ENCODE measurements at regions not wholly inside any gene's neighbourhood (a gene's known extent, or its start where the extent isn't known, plus 50 kb on each side); places are given as distances from the start of the nearest gene placed in this dataset.
"Not testable (repeated sequence)": the region's sequence is repeated elsewhere in the genome, so short reads cannot be mapped to it uniquely, and the experiment has no call there.

DNA sequence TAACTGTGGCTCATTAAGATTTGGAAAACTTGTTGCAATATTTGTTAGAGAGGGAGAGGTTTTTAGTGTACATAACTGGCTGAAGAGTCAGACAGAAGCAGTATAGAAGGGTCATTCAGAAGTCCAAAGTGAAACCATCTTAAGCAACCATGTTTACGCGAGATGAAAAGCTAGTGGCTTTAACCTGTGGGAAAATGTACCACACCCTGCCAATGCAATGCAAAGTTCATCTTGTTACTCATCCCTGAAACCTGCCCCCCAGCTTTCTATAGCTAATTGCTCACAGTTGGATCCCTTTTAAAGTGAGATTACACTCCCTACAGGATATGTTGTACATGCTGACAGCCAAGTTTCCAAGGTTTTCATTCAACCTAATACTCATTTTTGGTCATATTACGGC, 96.7 kb upstream of the RAPGEF2 start:
- no peak for DNase-seq

DNA sequence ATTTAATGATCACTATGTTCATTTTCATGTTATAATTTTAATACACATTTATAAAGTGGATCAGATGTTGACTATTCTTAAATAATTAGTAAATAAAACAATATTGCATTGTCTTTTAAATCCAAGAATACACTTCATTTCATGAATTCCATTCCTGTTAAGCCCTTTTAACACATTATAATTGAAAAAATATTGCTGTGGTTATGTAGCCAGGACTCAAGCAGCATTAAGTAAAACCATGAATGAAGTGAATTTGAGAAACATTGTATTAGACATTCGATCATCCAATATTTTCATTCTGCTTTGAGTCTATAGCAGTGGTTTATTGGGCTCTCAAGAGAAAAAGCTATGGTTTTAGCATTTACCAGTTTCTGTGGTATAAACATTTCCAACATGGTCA, 94.2 kb upstream of the RAPGEF2 start:
- DNase-seq = no peak

DNA sequence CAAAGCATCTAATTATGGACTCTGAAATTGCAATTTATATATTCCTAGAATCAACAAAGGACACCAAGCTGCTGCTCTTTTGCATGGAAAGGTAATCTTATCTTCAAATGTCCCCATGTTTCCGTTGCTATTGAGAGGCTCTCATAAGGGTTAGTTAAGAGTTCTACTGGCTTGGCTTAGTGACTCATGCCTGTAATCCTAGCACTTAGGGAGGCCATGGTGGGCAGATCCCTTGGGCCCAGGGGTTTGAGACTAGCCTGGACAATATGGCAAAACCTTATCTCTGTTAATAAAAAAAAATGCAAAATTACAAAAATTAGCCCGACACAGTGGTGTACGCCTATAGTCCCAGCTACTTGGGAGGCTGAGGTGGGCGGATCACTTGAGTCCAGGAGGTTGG, 93.4 kb upstream of the RAPGEF2 start:
- DNase-seq = no peak

DNA sequence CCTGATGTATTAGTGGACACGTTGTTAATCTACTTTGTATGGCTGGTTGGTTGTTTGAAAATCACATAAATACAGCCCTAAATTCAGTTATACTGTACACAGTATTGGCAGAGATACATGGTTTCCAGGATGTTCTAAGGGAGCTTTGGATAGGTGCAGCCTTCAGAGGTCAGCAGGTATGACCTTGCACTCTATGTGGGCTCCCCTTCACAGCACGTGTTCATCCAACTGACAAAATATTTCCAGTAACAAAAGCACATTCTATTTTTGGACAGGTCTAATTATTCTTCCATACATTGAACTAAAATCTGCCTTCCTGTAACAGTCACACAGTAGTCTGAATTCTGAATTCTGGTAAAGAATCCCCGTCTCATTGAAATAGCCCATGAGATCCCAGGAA, 92.8 kb upstream of the RAPGEF2 start:
- DNase-seq = no peak

DNA sequence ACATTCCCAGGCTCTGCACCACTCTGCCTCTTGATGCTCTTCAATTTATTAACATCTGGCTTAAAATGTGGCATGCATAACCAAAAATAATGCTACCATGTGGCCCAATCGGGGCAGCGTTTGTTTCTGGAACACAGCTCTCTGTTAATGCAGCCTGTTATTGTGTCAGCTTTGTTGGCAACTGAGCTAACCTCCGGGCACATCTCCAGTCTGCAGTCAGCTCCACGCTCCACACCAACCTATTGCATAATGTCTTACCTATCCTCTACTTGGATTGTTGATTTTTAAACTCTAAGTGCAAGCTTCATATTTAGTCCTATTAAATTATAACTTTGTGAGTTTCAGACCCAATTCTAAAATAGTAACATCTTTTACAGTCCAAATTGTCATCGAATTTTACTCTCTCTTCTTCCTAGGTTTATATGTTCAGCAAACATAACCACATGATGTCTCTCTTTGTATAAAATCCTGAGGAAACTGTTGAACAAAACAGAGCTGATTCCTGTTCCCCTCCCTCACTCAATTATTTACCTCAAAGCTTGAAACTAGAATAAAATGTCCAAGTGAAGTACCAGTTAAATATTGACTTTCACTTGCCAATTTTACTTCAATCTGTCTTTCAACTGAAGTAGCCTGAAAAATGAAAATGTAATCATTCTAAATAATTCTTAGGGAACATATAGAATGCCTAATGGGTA, 92.2 kb upstream of the RAPGEF2 start:
- DNase-seq = no peak

DNA sequence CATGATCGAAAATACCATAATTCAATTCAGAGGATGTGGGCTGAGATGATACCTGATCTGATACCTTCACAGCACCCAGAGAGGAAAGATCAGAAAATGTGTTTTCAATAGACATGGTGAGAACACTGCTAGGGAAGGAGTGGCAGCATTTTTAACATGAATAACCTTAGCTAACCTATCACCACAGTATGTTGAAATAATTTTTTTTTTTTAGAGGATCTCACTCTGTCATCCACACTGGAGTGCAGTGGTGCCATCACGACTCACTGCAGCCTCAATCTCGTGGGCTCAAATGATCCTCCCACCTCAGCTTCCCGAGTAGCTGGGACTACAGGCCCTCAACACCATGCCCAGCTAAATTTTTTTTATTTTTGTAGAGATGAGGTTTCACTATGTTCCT, 90.5 kb upstream of the RAPGEF2 start:
- DNase-seq = no peak

DNA sequence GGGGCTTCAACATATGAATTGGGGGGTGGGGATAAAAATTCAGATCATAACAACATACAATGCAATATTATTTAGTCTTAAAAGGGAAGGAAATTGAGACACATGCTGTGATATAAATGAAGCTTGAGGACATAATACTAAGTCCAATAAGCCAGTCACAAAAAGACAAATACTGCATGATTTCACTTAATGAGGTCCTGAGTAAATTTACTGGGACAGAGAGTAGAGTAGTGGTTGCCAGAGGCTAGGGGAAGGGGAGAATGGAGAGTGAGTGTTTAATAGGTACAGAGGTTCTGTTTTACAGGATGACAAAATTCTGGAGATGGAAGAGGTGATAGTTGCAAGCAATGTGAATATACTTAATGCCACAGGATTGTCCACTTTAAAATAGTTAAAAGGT, 89.2 kb upstream of the RAPGEF2 start:
- DNase-seq = no peak

DNA sequence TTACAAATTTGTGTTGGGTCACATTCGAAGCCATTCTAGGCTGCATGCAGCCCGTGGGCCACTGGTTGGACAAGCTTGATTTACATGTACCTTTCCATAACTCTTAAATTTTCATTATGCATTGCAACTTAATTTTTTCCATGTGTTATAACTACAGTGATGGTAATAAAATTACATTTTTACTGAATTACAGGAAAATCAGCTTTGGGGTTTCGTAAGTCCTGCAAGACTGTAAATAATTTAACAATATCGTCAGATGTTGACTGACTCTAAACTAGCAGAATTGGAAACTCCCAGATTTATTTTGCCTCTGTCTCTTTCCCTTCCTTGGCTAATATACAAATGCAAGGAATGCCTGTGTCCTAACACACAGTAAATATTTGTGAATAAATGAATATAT, 88.0 kb upstream of the RAPGEF2 start:
- no peak for DNase-seq

DNA sequence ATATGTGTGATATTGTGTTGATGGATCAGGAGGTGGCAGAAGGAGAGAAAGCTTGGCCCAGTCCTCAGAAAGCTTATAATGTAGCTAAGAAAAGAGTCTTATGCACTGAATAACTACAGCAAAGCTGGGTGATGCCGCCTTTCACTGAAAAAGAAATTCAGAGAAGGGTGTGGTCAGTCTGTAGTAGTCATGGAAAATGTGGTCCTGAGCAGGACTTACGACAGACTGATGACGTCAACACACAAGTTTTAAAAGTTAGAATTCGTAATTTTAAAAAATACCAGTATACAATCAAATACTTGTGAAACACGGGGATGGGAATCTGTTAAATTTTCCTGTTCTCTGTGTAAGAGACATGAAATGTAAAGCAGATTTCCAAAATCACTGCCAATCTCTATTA, 87.0 kb upstream of the RAPGEF2 start:
- no peak for DNase-seq

DNA sequence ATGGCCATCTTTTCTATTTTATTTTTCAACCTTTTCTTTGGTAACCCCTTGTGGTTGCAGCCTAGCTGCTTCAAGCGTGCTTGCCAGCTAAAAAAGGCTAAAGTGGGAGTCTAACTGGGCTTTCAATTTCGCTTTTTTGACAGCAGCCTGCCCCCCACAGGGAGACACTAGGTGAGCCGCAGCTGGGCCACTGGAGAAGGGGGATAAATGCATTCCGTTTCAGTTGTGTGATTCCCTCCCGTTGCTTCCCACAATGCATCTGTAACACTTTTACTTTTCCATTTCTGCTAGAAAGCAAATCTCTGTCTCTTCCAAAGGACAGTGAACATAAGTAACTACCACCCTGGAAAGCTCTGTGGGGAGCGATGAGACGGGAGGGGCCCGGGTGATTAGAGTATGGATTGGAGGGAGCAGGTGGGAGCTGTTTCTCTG, 86.3 kb upstream of the RAPGEF2 start:
- DNase-seq = no peak

DNA sequence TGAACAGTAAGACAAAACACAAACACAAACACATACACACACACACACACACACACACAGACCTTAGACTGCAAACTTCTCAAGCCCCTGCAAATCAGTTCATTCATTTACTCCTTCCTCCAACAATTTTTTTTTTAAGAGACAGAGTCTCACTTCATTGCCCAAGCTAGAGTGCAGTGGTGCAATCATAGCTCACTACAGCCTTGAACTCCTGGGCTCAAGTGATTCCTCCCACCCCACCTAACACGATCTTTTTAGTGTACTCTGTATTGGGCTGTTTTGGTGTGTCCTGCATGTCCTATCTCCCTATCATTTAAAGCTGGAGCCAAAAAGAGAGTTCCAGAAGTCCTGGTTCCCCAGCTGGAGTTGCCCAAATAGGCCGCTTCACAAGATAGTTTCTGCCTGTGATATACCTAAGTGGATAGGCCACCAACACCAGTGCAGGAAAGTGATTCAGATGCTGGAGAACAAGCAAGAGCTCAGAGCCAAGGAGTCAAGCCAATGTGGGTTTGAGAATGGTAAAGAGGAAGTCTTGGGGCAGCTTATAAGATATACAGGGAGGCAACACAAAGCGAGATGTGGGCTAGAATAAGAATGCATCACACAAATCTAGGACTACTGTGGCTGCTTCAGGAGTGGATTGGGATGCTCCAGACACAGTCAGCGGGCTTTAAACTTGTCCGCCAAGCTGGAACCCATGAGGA, 85.4 kb upstream of the RAPGEF2 start:
- DNase-seq = no peak

DNA sequence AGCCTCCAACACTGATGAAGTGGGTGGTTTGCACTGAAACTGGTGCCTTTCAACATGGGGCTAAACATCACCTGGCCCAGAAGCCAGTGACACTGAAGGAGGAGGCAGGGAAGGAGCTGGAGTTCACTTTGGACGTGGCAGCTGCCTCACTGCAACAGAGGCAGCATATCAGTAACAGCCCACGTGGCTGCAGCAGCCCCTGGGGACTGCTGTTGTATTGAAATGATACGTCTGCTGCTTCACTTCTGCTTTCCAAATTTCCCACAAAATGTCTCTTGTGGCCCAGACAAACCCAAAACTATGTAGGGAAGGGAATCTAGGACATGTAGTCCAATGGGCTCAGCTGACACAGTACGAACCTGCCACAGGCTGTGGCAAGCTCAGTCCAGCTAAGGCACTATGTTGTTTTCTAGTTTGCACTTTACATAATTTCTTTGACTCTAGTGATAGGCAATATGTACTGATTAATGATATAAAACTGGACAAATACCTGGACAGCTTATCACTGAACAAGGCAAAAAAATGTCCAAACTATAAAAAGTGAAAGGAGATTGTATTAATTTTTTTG, 84.7 kb upstream of the RAPGEF2 start:
- no peak for DNase-seq

DNA sequence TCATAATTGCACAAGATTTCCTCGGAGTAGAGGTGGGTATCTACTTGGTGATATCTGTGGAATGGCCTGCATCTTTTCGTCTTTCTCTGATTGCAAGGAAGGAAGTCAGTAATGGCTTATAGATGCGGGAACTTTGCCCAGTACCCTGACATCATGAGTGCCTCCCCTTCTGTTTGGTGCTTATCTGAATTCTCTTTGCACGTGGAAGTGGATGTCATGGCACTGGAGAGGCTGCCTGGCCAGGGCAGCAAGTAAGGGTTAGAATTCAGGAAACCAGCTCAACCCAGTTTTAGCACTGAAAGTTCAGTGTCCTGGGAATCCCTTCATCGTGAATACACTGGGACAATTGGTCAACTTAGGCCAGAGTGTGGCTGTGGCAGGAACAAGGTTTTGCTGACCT, 83.5 kb upstream of the RAPGEF2 start:
- DNase-seq = no peak

DNA sequence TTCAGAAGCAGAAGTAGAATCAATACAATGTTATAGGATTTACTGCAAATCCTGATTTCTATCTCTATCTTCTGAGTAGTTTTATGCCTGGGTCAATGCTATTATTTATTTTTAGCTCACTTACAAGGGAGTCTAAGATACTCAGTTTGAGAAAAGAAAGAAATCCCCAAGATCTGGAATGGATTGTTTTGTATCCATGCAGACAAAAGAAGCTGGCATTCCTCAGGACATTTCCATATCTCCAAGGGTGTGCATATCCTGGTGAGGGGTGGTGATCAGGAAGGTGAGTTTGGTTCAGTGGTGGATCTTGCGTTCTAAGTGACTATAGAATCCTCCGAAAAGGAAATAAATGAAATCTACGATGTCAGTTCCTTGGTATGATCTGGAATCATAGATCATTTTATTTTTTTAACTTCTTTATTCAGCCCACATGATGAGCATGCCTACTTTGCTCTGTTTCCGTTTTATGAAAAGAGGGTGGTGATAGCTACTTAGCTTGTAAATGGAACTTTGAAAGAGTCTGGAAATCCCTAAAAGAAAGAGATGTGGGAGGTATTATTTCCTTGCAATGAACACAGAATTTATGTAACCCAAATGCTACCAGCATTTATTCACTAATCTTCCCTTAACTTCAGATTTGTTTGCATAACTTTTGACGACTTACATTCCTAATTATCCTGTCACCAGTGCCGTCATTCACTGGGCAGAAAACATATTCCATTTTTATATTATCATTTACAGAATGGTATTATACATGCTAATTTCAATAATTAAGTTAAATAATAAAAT, 81.1 kb upstream of the RAPGEF2 start:
- DNase-seq = no peak

DNA sequence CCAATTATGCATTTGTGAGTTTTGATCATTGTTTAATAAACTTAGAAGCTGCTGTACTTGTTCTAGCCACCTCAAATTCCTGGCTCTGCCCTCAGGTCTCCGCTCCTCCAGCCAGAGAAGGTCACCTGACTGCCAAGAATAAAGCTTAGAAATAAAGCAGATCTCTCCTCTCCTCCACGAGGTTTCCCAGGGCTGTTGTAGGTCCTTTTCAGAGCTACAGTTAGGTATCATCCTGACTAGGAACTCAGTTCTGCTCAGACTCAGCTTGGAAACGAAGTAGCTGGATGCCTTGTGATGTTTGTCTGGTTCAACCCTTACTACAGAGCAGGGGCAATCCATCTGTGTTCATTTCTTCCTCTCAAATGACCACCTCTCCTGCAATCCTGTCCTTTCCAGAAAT, 79.1 kb upstream of the RAPGEF2 start:
- DNase-seq = no peak

DNA sequence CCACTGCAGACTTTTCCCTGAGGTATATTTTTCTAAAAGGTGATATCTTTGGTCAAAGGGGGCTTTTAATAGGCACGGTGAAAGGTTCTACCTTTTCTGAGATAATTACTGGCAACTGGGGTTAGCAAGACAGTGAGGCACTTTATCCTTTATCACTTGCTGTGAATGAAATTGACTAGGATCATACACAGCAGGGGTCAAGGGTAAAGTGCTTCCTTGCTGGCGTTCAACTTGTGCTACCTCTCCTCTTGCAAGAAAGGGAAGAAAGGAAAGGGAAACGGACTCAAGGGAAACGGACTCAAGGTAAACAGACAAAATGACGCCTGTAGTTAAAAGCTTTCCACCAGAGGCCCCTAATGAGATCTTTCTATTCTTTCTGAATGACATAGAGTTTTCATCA, 78.6 kb upstream of the RAPGEF2 start:
- no peak for DNase-seq

DNA sequence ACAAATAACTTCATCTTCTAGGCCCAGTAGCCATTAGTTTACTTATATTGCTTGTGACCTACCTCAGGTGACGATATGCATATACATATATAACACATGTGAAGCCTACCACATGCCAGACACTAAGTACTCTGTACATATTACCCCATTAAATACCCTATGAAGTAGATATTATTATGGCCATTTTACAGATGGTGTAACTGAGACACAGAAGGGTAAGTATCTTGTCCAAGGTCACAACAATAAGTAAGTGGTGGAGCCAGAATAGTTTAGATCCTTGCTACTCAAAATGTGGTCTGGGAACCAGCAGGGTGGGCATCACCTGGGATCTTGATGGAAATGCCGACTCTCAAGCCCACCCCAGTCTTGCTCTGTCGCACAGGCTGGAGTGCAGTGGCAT, 78.1 kb upstream of the RAPGEF2 start:
- DNase-seq = no peak

DNA sequence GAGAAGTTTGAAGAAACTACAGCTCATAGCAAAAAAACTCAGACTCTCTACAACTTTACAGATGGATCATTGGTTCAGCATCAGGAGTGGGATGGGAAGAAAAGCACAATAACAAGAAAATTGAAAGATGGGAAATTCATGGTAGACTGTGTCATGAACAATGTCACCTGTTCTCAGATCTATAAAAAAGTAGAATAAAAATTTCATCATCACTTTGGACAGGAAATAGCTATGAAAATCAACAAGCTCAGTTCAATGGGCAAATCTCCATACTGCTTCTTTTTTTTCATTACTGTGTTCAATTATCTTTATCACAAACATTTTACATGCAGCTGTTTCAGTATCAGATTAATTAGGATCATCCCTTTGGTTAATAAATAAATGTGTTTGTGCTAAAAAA, 76.5 kb upstream of the RAPGEF2 start:
- DNase-seq = no peak

DNA sequence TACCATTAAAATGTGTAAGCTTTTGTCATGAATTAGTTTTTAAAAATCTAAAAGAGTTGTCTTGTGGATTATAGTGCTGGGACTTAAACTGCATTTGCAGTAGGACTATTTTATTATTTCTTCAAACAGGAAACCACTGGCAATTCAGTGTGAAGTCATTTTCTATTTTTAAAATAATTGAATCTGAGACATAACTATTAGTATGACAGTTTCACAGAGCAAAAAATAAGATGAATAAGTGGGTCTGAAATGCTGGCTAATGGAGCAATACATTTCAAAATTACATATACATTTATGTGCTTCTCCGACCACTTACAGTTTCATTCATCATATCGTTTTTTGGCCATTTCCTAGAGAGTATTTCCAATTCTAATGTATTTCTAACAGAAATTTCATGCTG, 75.3 kb upstream of the RAPGEF2 start:
- DNase-seq = no peak

DNA sequence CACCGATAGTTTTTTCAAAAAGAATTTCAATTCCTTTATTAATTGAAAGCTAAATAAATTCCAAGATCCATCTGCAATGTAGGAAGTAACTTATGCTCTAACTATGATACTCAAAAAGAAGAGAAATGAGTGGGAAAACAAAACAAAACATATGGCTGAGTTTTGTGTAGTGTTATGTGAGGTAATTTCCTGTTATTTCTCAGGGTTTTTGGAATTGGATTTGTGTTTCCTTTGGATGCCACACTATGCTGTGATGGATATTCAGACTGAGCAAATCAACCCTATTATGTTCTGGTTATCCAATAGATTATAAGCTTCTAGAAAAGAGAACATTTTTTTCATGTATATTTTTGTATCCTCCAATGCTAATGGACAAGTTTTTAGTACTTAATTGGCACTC, 73.4 kb upstream of the RAPGEF2 start:
- no peak for DNase-seq

DNA sequence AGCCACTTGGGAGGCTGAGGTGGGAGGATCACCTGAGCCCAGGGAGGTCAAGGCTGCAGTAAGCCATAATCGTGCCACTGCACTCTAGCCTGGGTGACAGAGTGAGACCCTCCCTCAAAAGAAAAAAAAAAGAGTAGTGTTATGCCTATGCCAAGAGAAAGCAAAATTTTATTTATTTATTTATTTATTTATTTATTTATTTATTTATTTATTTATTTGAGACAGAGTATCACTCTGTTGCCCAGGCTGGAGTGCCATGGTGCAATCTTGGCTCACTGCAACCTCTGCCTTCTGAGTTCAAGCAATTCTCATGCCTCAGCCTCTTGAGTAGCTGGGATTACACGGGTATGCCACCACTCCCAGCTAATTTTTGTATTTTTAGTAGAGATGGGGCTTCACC, 72.6 kb upstream of the RAPGEF2 start:
- not testable (repeated sequence) for DNase-seq

DNA sequence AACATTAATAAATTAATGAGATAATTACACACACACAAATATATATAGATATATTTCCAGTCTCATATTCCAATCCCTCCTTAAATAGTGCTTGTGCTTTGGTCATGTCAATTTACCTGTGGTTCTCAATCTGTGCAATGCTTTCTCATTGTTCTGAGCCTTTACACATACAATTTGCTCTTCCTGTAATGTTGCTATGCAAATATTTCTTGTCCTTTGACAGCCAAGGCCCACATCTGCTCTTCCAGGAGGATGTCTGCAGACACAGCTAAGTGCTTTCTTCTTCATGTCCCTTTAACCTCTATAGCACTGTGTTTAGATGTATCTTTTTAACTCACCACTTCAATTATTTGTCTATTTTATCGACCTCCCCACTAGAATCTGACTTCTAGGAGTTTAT, 67.3 kb upstream of the RAPGEF2 start:
- no peak for DNase-seq

DNA sequence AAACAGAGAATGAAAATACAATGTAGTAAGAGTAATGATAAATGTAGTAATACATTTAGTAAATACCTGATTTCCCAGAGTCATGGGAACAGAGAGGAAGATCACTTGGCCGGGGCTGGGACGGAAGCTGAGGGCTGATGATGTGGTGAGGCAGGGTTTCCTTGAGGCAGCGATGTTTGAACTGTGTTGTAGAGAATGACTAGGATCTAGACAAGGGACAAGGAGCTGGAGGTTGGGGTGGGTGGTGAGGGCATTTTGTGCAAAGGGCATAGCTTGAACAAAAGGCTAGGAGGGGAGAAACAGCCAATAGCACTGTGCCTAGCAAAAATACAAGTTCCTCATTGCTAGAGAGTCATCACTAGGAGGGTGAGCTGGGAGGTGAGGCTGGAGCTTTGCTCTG, 64.3 kb upstream of the RAPGEF2 start:
- DNase-seq = no peak
